Panc1 (cell line): ENCODE measurements at regions not wholly inside any gene's neighbourhood (a gene's known extent, or its start where the extent isn't known, plus 50 kb on each side); places are given as distances from the start of the nearest gene placed in this dataset.

ENCODE experiments used
- ATAC-seq: fragments of 200-7000 bp; cut with Tn5 transposase; 2 replicates; pipeline ENCODE4 v1.9.1; 2020; ENCODE audit warnings: mild to moderate bottlenecking, moderate library complexity
- BruUV-seq: library from RNA; stranded (reverse); fragments of 400-500 nt; replicated peaks from 2 replicates; lab custom pipeline; 2021; lab: Mats Ljungman, UMichigan
- CTCF ChIA-PET: fragments of 300-600 bp; sonication (Branson Sonifier 250); formaldehyde crosslinking; loops from one replicate; lab custom pipeline; 2022; ENCODE audit warnings: antibody characterized with exemption; lab: Charles Lee
- POLR2A ChIA-PET: fragments of 300-600 bp; sonication (Branson Sonifier 250); formaldehyde crosslinking; loops from one replicate; lab custom pipeline; 2022; ENCODE audit warnings: antibody characterized with exemption; lab: Charles Lee
- DNase-seq: peaks from one replicate; pipeline ENCODE4 v3.0.0-alpha.2; 2010; ENCODE audit warnings: low read depth, low spot score
- H3K27ac ChIP-seq: 2 replicates; pipeline ENCODE4 v1.5.1; 2011; ENCODE audit warnings: mild to moderate bottlenecking, low read length, inconsistent platforms
- H3K27me3 ChIP-seq: fragments of 200-500 bp; sonication (Bioruptor generic); 2 replicates; pipeline ENCODE4 v1.6.0; 2014; ENCODE audit warnings: low read length, inconsistent platforms; ENCODE audit not compliant: control insufficient read depth, insufficient read depth
- H3K36me3 ChIP-seq: fragments of 200-500 bp; sonication (Bioruptor generic); 2 replicates; pipeline ENCODE4 v1.5.1; 2014; ENCODE audit warnings: inconsistent platforms, mild to moderate bottlenecking, low read length, moderate library complexity; ENCODE audit not compliant: control insufficient read depth, insufficient read depth
- H3K4me1 ChIP-seq: 2 replicates; pipeline ENCODE4 v1.5.1; 2011; ENCODE audit warnings: inconsistent platforms, mild to moderate bottlenecking, low read length, moderate library complexity; ENCODE audit not compliant: control insufficient read depth, insufficient read depth
- H3K4me3 ChIP-seq, 2 experiments: 2 replicates each; pipeline ENCODE4 v1.5.1; 2011 to 2012; ENCODE audit warnings: low read depth in 2 of 2, low read length in 2 of 2, mild to moderate bottlenecking in 2 of 2, inconsistent platforms in 1 of 2, moderate library complexity in 1 of 2
- H3K9me3 ChIP-seq: fragments of 200-500 bp; sonication (Bioruptor generic); 2 replicates; pipeline ENCODE4 v1.5.1; 2014; ENCODE audit warnings: low read depth, mild to moderate bottlenecking, inconsistent platforms, low read length, moderate library complexity; ENCODE audit not compliant: control insufficient read depth, insufficient read depth
- REST ChIP-seq, 2 experiments: IDR thresholded peaks; 2 replicates each; pipeline ENCODE4 v1.6.1; 2011 to 2012; ENCODE audit warnings: low read depth in 2 of 2, control low read depth in 1 of 2, low read length in 1 of 2, mild to moderate bottlenecking in 1 of 2, moderate library complexity in 1 of 2; ENCODE audit not compliant: insufficient read depth in 1 of 2
- SIN3A ChIP-seq: IDR thresholded peaks from 2 replicates; pipeline ENCODE4 v1.6.1; 2012; ENCODE audit warnings: low read depth, mild to moderate bottlenecking, low read length, moderate library complexity, borderline replicate concordance; ENCODE audit not compliant: insufficient read depth
- in situ Hi-C: cut with HindIII; loops from 2 replicates; pipeline ENCODE4 v1.10.0; 2016; ENCODE audit warnings: low sequenced_read_pairs, low pct_unique_long_range_greater_than_20kb
- intact Hi-C: fragments of 100-400 bp; cut with micrococcal nuclease; formaldehyde crosslinking; loops from one replicate; pipeline ENCODE4 v1.10.0; 2022; ENCODE audit not compliant: unreplicated experiment
- TF ChIP-seq, protein P1 (sequence below): fragments of 450-650 bp; IDR thresholded peaks from 2 replicates; pipeline ENCODE4 v1.5.1; 2017; ENCODE audit warnings: mild to moderate bottlenecking

GRCh38 chr10:78781991-78782390 is 286.8 kb upstream of the ZMIZ1 start:
- POLR2A ChIA-PET: no interaction called here
- in situ Hi-C loops (no loop called here), intact Hi-C loops (no loop called here)
- Histone ChIP-seq H3K4me1 (peaks cover 20% of the 10 kb centered on the region), H3K27me3 (no peaks in the 10 kb centered on the region), H3K36me3 (no peaks in the 10 kb centered on the region), H3K27ac (no peak overlapping the region), H3K4me3 (no peak overlapping the region), H3K9me3 (no peaks in the 10 kb centered on the region)
- BruUV-seq: no TSS peak
- ATAC-seq: no peak
- DNase-seq: no peak
- no peak for TF ChIP-seq REST (IDR thresholded peaks at IDR 0.05; ENCODE audit: insufficient read depth in 1 of 2, low read depth in 2 of 2, low read length in 1 of 2)
- TF ChIP-seq, protein P1, sequence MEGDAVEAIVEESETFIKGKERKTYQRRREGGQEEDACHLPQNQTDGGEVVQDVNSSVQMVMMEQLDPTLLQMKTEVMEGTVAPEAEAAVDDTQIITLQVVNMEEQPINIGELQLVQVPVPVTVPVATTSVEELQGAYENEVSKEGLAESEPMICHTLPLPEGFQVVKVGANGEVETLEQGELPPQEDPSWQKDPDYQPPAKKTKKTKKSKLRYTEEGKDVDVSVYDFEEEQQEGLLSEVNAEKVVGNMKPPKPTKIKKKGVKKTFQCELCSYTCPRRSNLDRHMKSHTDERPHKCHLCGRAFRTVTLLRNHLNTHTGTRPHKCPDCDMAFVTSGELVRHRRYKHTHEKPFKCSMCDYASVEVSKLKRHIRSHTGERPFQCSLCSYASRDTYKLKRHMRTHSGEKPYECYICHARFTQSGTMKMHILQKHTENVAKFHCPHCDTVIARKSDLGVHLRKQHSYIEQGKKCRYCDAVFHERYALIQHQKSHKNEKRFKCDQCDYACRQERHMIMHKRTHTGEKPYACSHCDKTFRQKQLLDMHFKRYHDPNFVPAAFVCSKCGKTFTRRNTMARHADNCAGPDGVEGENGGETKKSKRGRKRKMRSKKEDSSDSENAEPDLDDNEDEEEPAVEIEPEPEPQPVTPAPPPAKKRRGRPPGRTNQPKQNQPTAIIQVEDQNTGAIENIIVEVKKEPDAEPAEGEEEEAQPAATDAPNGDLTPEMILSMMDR: no peak
- CTCF ChIA-PET: no interaction called here

GRCh38 chr10:78782441-78782840 is 286.3 kb upstream of the ZMIZ1 start:
- no peaks in the 10 kb centered on the region for H3K9me3 ChIP-seq
- no peaks in the 10 kb centered on the region for H3K36me3 ChIP-seq
- BruUV-seq: no TSS peak
- peaks cover 16% of the 10 kb centered on the region for H3K4me1 ChIP-seq
- no peak overlapping the region for H3K4me3 ChIP-seq
- in situ Hi-C loops (no loop called here), intact Hi-C loops (no loop called here)
- no peak overlapping the region for H3K27ac ChIP-seq
- TF ChIP-seq, protein P1: no peak
- H3K27me3 ChIP-seq: no peaks in the 10 kb centered on the region
- CTCF ChIA-PET: no interaction called here
- POLR2A ChIA-PET: no interaction called here
- DNase-seq (no peak), ATAC-seq (no peak)

- Histone ChIP-seq H3K27me3 (peaks cover 8% of the 10 kb centered on the region; the same call in 1 of the 2 replicates), H3K4me1 (peaks cover 3% of the 10 kb centered on the region), H3K4me3 (no peak overlapping the region), H3K27ac (no peak overlapping the region), H3K36me3 (no peaks in the 10 kb centered on the region), H3K9me3 (no peaks in the 10 kb centered on the region)
- TF ChIP-seq REST (IDR thresholded peaks at IDR 0.05; ENCODE audit: insufficient read depth in 1 of 2, low read depth in 2 of 2, low read length in 1 of 2) (no peak), SIN3A (no peak)
- ChIA-PET POLR2A (no interaction called here), CTCF (no interaction called here)
- no TSS peak for BruUV-seq
- ATAC-seq: no peak
- no peak for DNase-seq
- intact Hi-C loops: no loop called here
- in situ Hi-C loops: no loop called here
Observed at GRCh38 chr10:78783753-78784152, 285.0 kb upstream of the ZMIZ1 start.
